SK-N-SH treated with all-trans-retinoic acid at 6 μM for 48 hours (cell line): ENCODE measurements at regions not wholly inside any gene's neighbourhood (a gene's known extent, or its start where the extent isn't known, plus 50 kb on each side); places are given as distances from the start of the nearest gene placed in this dataset.

Source experiments
- GLIS3 ChIP-seq: fragments of 250-450 bp; sonication (Bioruptor Pico); IDR thresholded peaks from 2 replicates; pipeline ENCODE4 v1.5.0; 2020; ENCODE audit warnings: mild to moderate bottlenecking, moderate library complexity
- OSR1 ChIP-seq: fragments of 250-450 bp; sonication (Bioruptor Pico); IDR thresholded peaks from 2 replicates; pipeline ENCODE4 v1.8.0; 2022; ENCODE audit warnings: moderate library complexity, mild to moderate bottlenecking, inconsistent platforms
- ZFP30 ChIP-seq: fragments of 450-650 bp; formaldehyde crosslinking; IDR thresholded peaks from 2 replicates; pipeline ENCODE4 v1.5.0; 2022; ENCODE audit warnings: mild to moderate bottlenecking, moderate library complexity

DNA sequence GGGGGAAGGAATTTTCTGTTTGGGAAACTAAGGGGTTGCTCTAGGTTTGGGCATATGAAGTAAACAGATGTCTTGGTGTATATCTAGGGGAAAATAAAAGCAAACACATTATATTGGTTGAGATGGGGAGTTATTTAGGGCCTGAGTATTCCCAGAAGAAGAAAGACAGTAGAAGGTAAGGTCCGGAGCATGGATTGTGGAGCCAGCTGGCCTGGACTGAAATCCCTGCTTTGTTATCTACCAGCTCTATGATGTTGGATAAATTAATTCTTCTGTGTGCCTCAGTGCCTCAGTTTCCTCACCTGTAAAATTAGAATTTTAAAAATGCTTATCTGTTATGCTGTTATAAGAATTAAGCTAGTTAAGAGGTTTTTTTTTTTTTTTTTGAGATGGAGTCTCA is 272.3 kb upstream of the RPS6KA3 start:
- TF ChIP-seq ZFP30 (CRISPR knock-in tag) (no peak), GLIS3 (CRISPR knock-in tag) (no peak), OSR1 (CRISPR knock-in tag) (no peak)
